TTC549 (cell line): ENCODE measurements at regions not wholly inside any gene's neighbourhood (a gene's known extent, or its start where the extent isn't known, plus 50 kb on each side); places are given as distances from the start of the nearest gene placed in this dataset.

Experiments used
- FAIRE-seq: peaks from 2 replicates; lab custom pipeline; 2012; peaks lifted over from hg19 to GRCh38; lab: Jason Lieb, UNC

GRCh38 chr1:98330224-98330623 lies 331.3 kb upstream of the SNX7 start:
- FAIRE-seq: no peak

- FAIRE-seq: no peak
Measured at GRCh38 chr1:98328855-98329254, 332.7 kb upstream of the SNX7 start.

- peak; percentile 29 for FAIRE-seq
Measured at GRCh38 chr1:98327220-98327861, 334.2 kb upstream of the SNX7 start.

- FAIRE-seq: peak; percentile 32
Measured at GRCh38 chr1:98325646-98326440, 335.7 kb upstream of the SNX7 start.

GRCh38 chr1:98323906-98324358 lies 337.6 kb upstream of the SNX7 start:
- FAIRE-seq: peak; percentile 92

GRCh38 chr1:98323388-98323787 lies 338.1 kb upstream of the SNX7 start:
- FAIRE-seq: no peak

GRCh38 chr1:98322966-98323365 lies 338.6 kb upstream of the SNX7 start:
- no peak for FAIRE-seq

GRCh38 chr1:98322086-98322485 lies 339.4 kb upstream of the SNX7 start:
- no peak for FAIRE-seq

GRCh38 chr1:98321191-98321590 lies 340.3 kb upstream of the SNX7 start:
- FAIRE-seq: no peak

GRCh38 chr1:98316286-98316905 lies 345.1 kb upstream of the SNX7 start:
- FAIRE-seq: no peak

GRCh38 chr1:98315309-98315708 lies 346.2 kb upstream of the SNX7 start:
- FAIRE-seq: no peak

GRCh38 chr1:98314601-98315000 lies 346.9 kb upstream of the SNX7 start:
- FAIRE-seq: no peak

- no peak for FAIRE-seq
Measured at GRCh38 chr1:98306517-98307089, 354.9 kb upstream of the SNX7 start.

- FAIRE-seq: no peak
Measured at GRCh38 chr1:98305362-98305761, 356.2 kb upstream of the SNX7 start.

GRCh38 chr1:98304888-98305287 lies 356.6 kb upstream of the SNX7 start:
- FAIRE-seq: peak; percentile 46

GRCh38 chr1:98299861-98300260 lies 361.7 kb upstream of the SNX7 start:
- FAIRE-seq: no peak

GRCh38 chr1:98299313-98299712 lies 362.2 kb upstream of the SNX7 start:
- no peak for FAIRE-seq

- no peak for FAIRE-seq
Measured at GRCh38 chr1:98298319-98298718, 363.2 kb upstream of the SNX7 start.

- no peak for FAIRE-seq
Measured at GRCh38 chr1:98296681-98297080, 364.8 kb upstream of the SNX7 start.

- peak; percentile 37 for FAIRE-seq
Measured at GRCh38 chr1:98294127-98294526, 367.4 kb upstream of the SNX7 start.

- no peak for FAIRE-seq
Measured at GRCh38 chr1:98292994-98293393, 368.5 kb upstream of the SNX7 start.

GRCh38 chr1:98289311-98289710 lies 368.5 kb upstream of the DPYD start:
- FAIRE-seq: no peak

GRCh38 chr1:98288494-98288893 lies 367.7 kb upstream of the DPYD start:
- no peak for FAIRE-seq
